ENCODE measurements at regions not wholly inside any gene's neighbourhood (a gene's known extent, or its start where the extent isn't known, plus 50 kb on each side); places are given as distances from the start of the nearest gene placed in this dataset.

GRCh38 chr18:75478996-75479880, 51.7 kb upstream of the SMIM21 start:
- 93% methylated on average over 3 of the region's 8 CpGs for WGBS (ENCODE audit: insufficient coverage, low lambda C conversion rate)
- Histone ChIP-seq H3K9me3 (ENCODE audit: control insufficient read depth, low read depth, low read length) (peaks cover 3% of the 10 kb centered on the region), H3K36me3 (ENCODE audit: control insufficient read depth, insufficient read depth, low read length) (no peaks in the 10 kb centered on the region), H3K27me3 (ENCODE audit: control insufficient read depth, insufficient read depth, low read length) (no peaks in the 10 kb centered on the region), H3K27ac (ENCODE audit: low read length) (no peak overlapping the region), H3K4me1 (ENCODE audit: control insufficient read depth, insufficient read depth, low read length) (no peaks in the 10 kb centered on the region), H3K4me3 (ENCODE audit: low read length) (no peak overlapping the region)
- peak; percentile 45 to 50 for DNase-seq

- DNase-seq, result no peak
These were observed 50.4 kb upstream of the SMIM21 start for GRCh38 chr18:75477900-75478299.

More at GRCh38 chr18:75477900-75478299, 50.4 kb upstream of the SMIM21 start:
- WGBS (ENCODE audit: insufficient coverage, low lambda C conversion rate), result no CpG with 5 or more reads among the region's 1 CpG
- no peaks in the 10 kb centered on the region for H3K4me1 ChIP-seq (ENCODE audit: control insufficient read depth, insufficient read depth, low read length)
- H3K27me3 ChIP-seq (ENCODE audit: control insufficient read depth, insufficient read depth, low read length), result no peaks in the 10 kb centered on the region
- H3K4me3 ChIP-seq (ENCODE audit: low read length), result no peak overlapping the region
- H3K36me3 ChIP-seq (ENCODE audit: control insufficient read depth, insufficient read depth, low read length), result no peaks in the 10 kb centered on the region
- H3K9me3 ChIP-seq (ENCODE audit: control insufficient read depth, low read depth, low read length), result no peaks in the 10 kb centered on the region
- H3K27ac ChIP-seq (ENCODE audit: low read length), result no peak overlapping the region
